Choroid plexus epithelial cell (primary cell): ENCODE measurements at regions not wholly inside any gene's neighbourhood (a gene's known extent, or its start where the extent isn't known, plus 50 kb on each side); places are given as distances from the start of the nearest gene placed in this dataset.

Experiments used
- DNase-seq: peaks from one replicate; pipeline ENCODE4 v3.0.0-alpha.2; 2010; ENCODE audit warnings: low read depth
- H3K4me3 ChIP-seq: 2 replicates; pipeline ENCODE4 v1.5.1; 2011; ENCODE audit warnings: low read depth, mild to moderate bottlenecking, control low read depth, low read length, moderate library complexity
- CTCF ChIP-seq: conservative IDR thresholded peaks from 2 replicates; pipeline ENCODE4 v1.5.1; 2011; ENCODE audit warnings: low read depth, mild to moderate bottlenecking, control low read depth, inconsistent platforms, low read length, moderate library complexity

GRCh38 chr1:215458562-215458961 lies 108.5 kb upstream of the KCTD3 start:
- H3K4me3 ChIP-seq = no peak overlapping the region
- no peak for DNase-seq
- TF ChIP-seq CTCF = no peak

- no peak for DNase-seq
- H3K4me3 ChIP-seq = no peak overlapping the region
- no peak for TF ChIP-seq CTCF
These were observed 108.0 kb upstream of the KCTD3 start for GRCh38 chr1:215459136-215459535.

- DNase-seq = no peak
- TF ChIP-seq CTCF = no peak
These were observed 100.7 kb upstream of the KCTD3 start for GRCh38 chr1:215466361-215466760.

GRCh38 chr1:215471463-215471862 lies 95.6 kb upstream of the KCTD3 start:
- no peak overlapping the region for H3K4me3 ChIP-seq
- DNase-seq = no peak
- TF ChIP-seq CTCF = no peak

More at GRCh38 chr1:215466361-215466760, 100.7 kb upstream of the KCTD3 start:
- no peak overlapping the region for H3K4me3 ChIP-seq

GRCh38 chr1:215472723-215473122 lies 94.4 kb upstream of the KCTD3 start:
- no peak for TF ChIP-seq CTCF
- H3K4me3 ChIP-seq = no peak overlapping the region
- DNase-seq = no peak

GRCh38 chr1:215473943-215474342 lies 93.2 kb upstream of the KCTD3 start:
- no peak for DNase-seq
- H3K4me3 ChIP-seq = no peak overlapping the region
- no peak for TF ChIP-seq CTCF

GRCh38 chr1:215474940-215475339 lies 92.2 kb upstream of the KCTD3 start:
- no peak overlapping the region for H3K4me3 ChIP-seq
- DNase-seq = no peak
- TF ChIP-seq CTCF = no peak
